Uterus (tissue), 2 donors: ENCODE measurements at regions not wholly inside any gene's neighbourhood (a gene's known extent, or its start where the extent isn't known, plus 50 kb on each side); places are given as distances from the start of the nearest gene placed in this dataset.

Experiments
- CTCF ChIP-seq, 4 experiments: fragments of 200-600 bp in 2 of 4; fragments of 450-650 bp in 2 of 4; sonication (generic) in 2 of 4; IDR thresholded peaks; one replicate each; pipeline ENCODE4 v1.5.1; 2016 to 2019; ENCODE audit warnings: antibody characterized with exemption in 4 of 4, mild to moderate bottlenecking in 2 of 4, moderate library complexity in 1 of 4
- POLR2A ChIP-seq, 2 donors: fragments of 450-650 bp; IDR thresholded peaks; one replicate each; pipeline ENCODE4 v1.6.1; 2016; ENCODE audit warnings: antibody characterized with exemption in 2 of 2, mild to moderate bottlenecking in 1 of 2, moderate library complexity in 1 of 2

- no peak for TF ChIP-seq CTCF (IDR thresholded peaks at IDR 0.05)
- TF ChIP-seq POLR2A (IDR thresholded peaks at IDR 0.05): no peak
Measured at GRCh38 chr9:82601293-82601771, 461.6 kb downstream of the RASEF start.
